GM19023 (cell line): ENCODE measurements at regions not wholly inside any gene's neighbourhood (a gene's known extent, or its start where the extent isn't known, plus 50 kb on each side); places are given as distances from the start of the nearest gene placed in this dataset.
"Not testable (repeated sequence)": the region's sequence is repeated elsewhere in the genome, so short reads cannot be mapped to it uniquely, and the experiment has no call there.

Source experiments
- ATAC-seq: cut with Tn5 transposase; IDR thresholded peaks from one replicate; pipeline ENCODE4 v1.9.1; 2021; ENCODE audit warnings: mild to moderate bottlenecking, moderate library complexity; ENCODE audit not compliant: unreplicated experiment

- ATAC-seq, result no peak
Observed at GRCh38 chr9:89670801-89671434, 66.1 kb downstream of the GADD45G start.

GRCh38 chr9:89674667-89675057 is 69.8 kb downstream of the GADD45G start:
- ATAC-seq, result no peak

- no peak for ATAC-seq
Observed at GRCh38 chr9:89675058-89675742, 70.4 kb downstream of the GADD45G start.

GRCh38 chr9:89676281-89676680 is 71.5 kb downstream of the GADD45G start:
- no peak for ATAC-seq

GRCh38 chr9:89677702-89678395 is 73.0 kb downstream of the GADD45G start:
- ATAC-seq, result no peak

GRCh38 chr9:89678396-89679015 is 73.7 kb downstream of the GADD45G start:
- no peak for ATAC-seq

- ATAC-seq, result no peak
Observed at GRCh38 chr9:89679016-89679415, 74.2 kb downstream of the GADD45G start.

GRCh38 chr9:89679581-89679980 is 74.8 kb downstream of the GADD45G start:
- ATAC-seq, result no peak

GRCh38 chr9:89680547-89681467 is 76.0 kb downstream of the GADD45G start:
- no peak for ATAC-seq

GRCh38 chr9:89681468-89681859 is 76.7 kb downstream of the GADD45G start:
- ATAC-seq, result not testable (repeated sequence)

- ATAC-seq, result no peak
Observed at GRCh38 chr9:89683626-89684025, 78.8 kb downstream of the GADD45G start.

GRCh38 chr9:89684218-89684617 is 79.4 kb downstream of the GADD45G start:
- no peak for ATAC-seq

- ATAC-seq, result no peak
Observed at GRCh38 chr9:89684912-89685636, 80.3 kb downstream of the GADD45G start.

- no peak for ATAC-seq
Observed at GRCh38 chr9:89685698-89686097, 80.9 kb downstream of the GADD45G start.

- no peak for ATAC-seq
Observed at GRCh38 chr9:89686126-89686525, 81.3 kb downstream of the GADD45G start.

- ATAC-seq, result no peak
Observed at GRCh38 chr9:89686621-89687020, 81.8 kb downstream of the GADD45G start.

GRCh38 chr9:89687188-89687587 is 82.4 kb downstream of the GADD45G start:
- ATAC-seq, result no peak

- ATAC-seq, result no peak
Observed at GRCh38 chr9:89687848-89688247, 83.0 kb downstream of the GADD45G start.

- not testable (repeated sequence) for ATAC-seq
Observed at GRCh38 chr9:89689321-89689720, 84.5 kb downstream of the GADD45G start.

- peak; percentile 81 for ATAC-seq
Observed at GRCh38 chr9:89690334-89690912, 85.6 kb downstream of the GADD45G start.
